Stimulated activated CD4-positive, alpha-beta T cell treated with anti-CD3 and anti-CD28 coated beads, Interleukin-4, amount 100 ng/mL, for 24 hours (primary cell): ENCODE measurements at regions not wholly inside any gene's neighbourhood (a gene's known extent, or its start where the extent isn't known, plus 50 kb on each side); places are given as distances from the start of the nearest gene placed in this dataset.
"Not testable (repeated sequence)": the region's sequence is repeated elsewhere in the genome, so short reads cannot be mapped to it uniquely, and the experiment has no call there.

Experiments used
- DNase-seq: peaks from one replicate; pipeline ENCODE4 v3.0.0-alpha.2; 2020

GRCh38 chr1:9466780-9467758 is 72.2 kb upstream of the SLC25A33 start:
- no peak for DNase-seq

- not testable (repeated sequence) for DNase-seq
Observed at GRCh38 chr1:9469882-9470281, 69.4 kb upstream of the SLC25A33 start.

GRCh38 chr1:9471679-9472078 is 67.6 kb upstream of the SLC25A33 start:
- no peak for DNase-seq

- DNase-seq = no peak
Observed at GRCh38 chr1:9472386-9473031, 66.8 kb upstream of the SLC25A33 start.

- DNase-seq = no peak
Observed at GRCh38 chr1:9473032-9473807, 66.0 kb upstream of the SLC25A33 start.

- DNase-seq = no peak
Observed at GRCh38 chr1:9475061-9475627, 64.1 kb upstream of the SLC25A33 start.

- DNase-seq = no peak
Observed at GRCh38 chr1:9476790-9477463, 62.3 kb upstream of the SLC25A33 start.

- no peak for DNase-seq
Observed at GRCh38 chr1:9477535-9477934, 61.7 kb upstream of the SLC25A33 start.

GRCh38 chr1:9478021-9478420 is 61.2 kb upstream of the SLC25A33 start:
- no peak for DNase-seq

- DNase-seq = no peak
Observed at GRCh38 chr1:9481048-9481447, 58.2 kb upstream of the SLC25A33 start.

GRCh38 chr1:9482403-9482802 is 56.9 kb upstream of the SLC25A33 start:
- DNase-seq = no peak

- DNase-seq = no peak
Observed at GRCh38 chr1:9482816-9483572, 56.3 kb upstream of the SLC25A33 start.

GRCh38 chr1:9486466-9487140 is 52.7 kb upstream of the SLC25A33 start:
- DNase-seq = no peak
